HG02943 (cell line): ENCODE measurements at regions not wholly inside any gene's neighbourhood (a gene's known extent, or its start where the extent isn't known, plus 50 kb on each side); places are given as distances from the start of the nearest gene placed in this dataset.

Experiments used
- ATAC-seq: cut with Tn5 transposase; IDR thresholded peaks from one replicate; pipeline ENCODE4 v1.9.1; 2021; ENCODE audit warnings: mild to moderate bottlenecking, low read depth, moderate library complexity; ENCODE audit not compliant: unreplicated experiment

- ATAC-seq = no peak
Observed at GRCh38 chr18:45119876-45120275, 439.2 kb downstream of the SETBP1 start.

GRCh38 chr18:45121146-45121545, 440.5 kb downstream of the SETBP1 start:
- ATAC-seq = no peak

GRCh38 chr18:45122506-45122905, 441.8 kb downstream of the SETBP1 start:
- no peak for ATAC-seq

GRCh38 chr18:45127405-45127804, 446.7 kb downstream of the SETBP1 start:
- ATAC-seq = no peak

- ATAC-seq = no peak
Observed at GRCh38 chr18:45133276-45133675, 452.6 kb downstream of the SETBP1 start.

GRCh38 chr18:45136381-45137086, 455.8 kb downstream of the SETBP1 start:
- no peak for ATAC-seq

- ATAC-seq = no peak
Observed at GRCh38 chr18:45137087-45137419, 456.4 kb downstream of the SETBP1 start.

GRCh38 chr18:45139478-45139877, 458.8 kb downstream of the SETBP1 start:
- ATAC-seq = no peak

- no peak for ATAC-seq
Observed at GRCh38 chr18:45142868-45143267, 462.2 kb downstream of the SETBP1 start.

GRCh38 chr18:45149712-45150111, 465.6 kb upstream of the SLC14A2 start:
- ATAC-seq = no peak

GRCh38 chr18:45151645-45152044, 463.6 kb upstream of the SLC14A2 start:
- ATAC-seq = no peak

- no peak for ATAC-seq
Observed at GRCh38 chr18:45155526-45155925, 459.8 kb upstream of the SLC14A2 start.

GRCh38 chr18:45156946-45157345, 458.3 kb upstream of the SLC14A2 start:
- no peak for ATAC-seq

GRCh38 chr18:45157576-45157975, 457.7 kb upstream of the SLC14A2 start:
- no peak for ATAC-seq

- peak; percentile 77 for ATAC-seq
Observed at GRCh38 chr18:45161850-45162249, 453.4 kb upstream of the SLC14A2 start.

- ATAC-seq = no peak
Observed at GRCh38 chr18:45163871-45164270, 451.4 kb upstream of the SLC14A2 start.

GRCh38 chr18:45164551-45164950, 450.7 kb upstream of the SLC14A2 start:
- ATAC-seq = no peak

GRCh38 chr18:45165176-45165713, 450.0 kb upstream of the SLC14A2 start:
- no peak for ATAC-seq

- ATAC-seq = no peak
Observed at GRCh38 chr18:45165871-45166270, 449.4 kb upstream of the SLC14A2 start.

- ATAC-seq = no peak
Observed at GRCh38 chr18:45166341-45166835, 448.9 kb upstream of the SLC14A2 start.

GRCh38 chr18:45166836-45167551, 448.3 kb upstream of the SLC14A2 start:
- ATAC-seq = no peak
